Adrenal gland (tissue), 5 donors: ENCODE measurements at regions not wholly inside any gene's neighbourhood (a gene's known extent, or its start where the extent isn't known, plus 50 kb on each side); places are given as distances from the start of the nearest gene placed in this dataset.

Experiments used
- POLR2A ChIP-seq, 2 donors: fragments of 450-650 bp; IDR thresholded peaks; one replicate each; pipeline ENCODE4 v1.6.1; 2017; ENCODE audit warnings: antibody characterized with exemption in 2 of 2, mild to moderate bottlenecking in 2 of 2, moderate library complexity in 1 of 2
- TF ChIP-seq, protein P1 (sequence below), 6 experiments: fragments of 450-650 bp in 4 of 6; fragments of 200-600 bp in 2 of 6; sonication (generic) in 1 of 6; IDR thresholded peaks; 1 replicate in 5 of 6; 2 replicates in 1 of 6; pipeline versions ENCODE4 v1.5.1 to v1.8.0; 2016 to 2021; ENCODE audit warnings: antibody characterized with exemption in 6 of 6, mild to moderate bottlenecking in 2 of 6, moderate library complexity in 1 of 6
- donor health status: DM: no; HTN: no; CAD: no.

DNA sequence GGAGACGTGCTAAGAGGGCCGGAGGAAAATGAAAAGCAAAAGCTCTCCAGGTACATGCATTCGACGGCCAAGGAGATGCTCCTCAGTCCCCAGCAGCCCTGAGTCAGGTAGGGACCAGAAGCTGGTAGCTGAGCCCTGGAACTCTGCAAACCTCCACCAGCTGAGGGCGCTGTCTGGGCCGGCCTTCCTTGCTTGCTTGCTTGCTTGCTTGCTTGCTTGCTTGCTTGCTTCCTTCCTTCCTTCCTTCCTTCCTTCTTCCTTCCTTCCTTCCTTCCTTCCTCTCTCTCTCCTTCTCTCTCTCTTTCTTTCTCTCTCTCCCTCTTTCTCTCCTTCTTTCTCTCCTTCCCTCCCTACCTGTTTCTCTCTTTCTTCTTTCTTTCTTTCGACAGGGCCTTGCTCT, 94.6 kb upstream of the RASGRF1 start:
- TF ChIP-seq, protein P1, sequence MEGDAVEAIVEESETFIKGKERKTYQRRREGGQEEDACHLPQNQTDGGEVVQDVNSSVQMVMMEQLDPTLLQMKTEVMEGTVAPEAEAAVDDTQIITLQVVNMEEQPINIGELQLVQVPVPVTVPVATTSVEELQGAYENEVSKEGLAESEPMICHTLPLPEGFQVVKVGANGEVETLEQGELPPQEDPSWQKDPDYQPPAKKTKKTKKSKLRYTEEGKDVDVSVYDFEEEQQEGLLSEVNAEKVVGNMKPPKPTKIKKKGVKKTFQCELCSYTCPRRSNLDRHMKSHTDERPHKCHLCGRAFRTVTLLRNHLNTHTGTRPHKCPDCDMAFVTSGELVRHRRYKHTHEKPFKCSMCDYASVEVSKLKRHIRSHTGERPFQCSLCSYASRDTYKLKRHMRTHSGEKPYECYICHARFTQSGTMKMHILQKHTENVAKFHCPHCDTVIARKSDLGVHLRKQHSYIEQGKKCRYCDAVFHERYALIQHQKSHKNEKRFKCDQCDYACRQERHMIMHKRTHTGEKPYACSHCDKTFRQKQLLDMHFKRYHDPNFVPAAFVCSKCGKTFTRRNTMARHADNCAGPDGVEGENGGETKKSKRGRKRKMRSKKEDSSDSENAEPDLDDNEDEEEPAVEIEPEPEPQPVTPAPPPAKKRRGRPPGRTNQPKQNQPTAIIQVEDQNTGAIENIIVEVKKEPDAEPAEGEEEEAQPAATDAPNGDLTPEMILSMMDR (IDR thresholded peaks at IDR 0.05), result peak in 1 of 6 experiments; percentile 15
- no peak for TF ChIP-seq POLR2A (IDR thresholded peaks at IDR 0.05)
